Heart right ventricle (tissue), 16 donors: ENCODE measurements at regions not wholly inside any gene's neighbourhood (a gene's known extent, or its start where the extent isn't known, plus 50 kb on each side); places are given as distances from the start of the nearest gene placed in this dataset.

ENCODE experiments used
- ATAC-seq, 8 donors: fragments of 200-7000 bp; cut with Tn5 transposase; one replicate each; pipeline ENCODE4 v1.9.1; 2020; ENCODE audit warnings: mild to moderate bottlenecking in 8 of 8, moderate library complexity in 8 of 8, moderate number of reproducible peaks in 1 of 8
- DNase-seq, 2 donors: peaks; one replicate each; pipeline ENCODE4 v3.0.0-alpha.2; 2020
- H3K27ac ChIP-seq, 10 donors: fragments of 200-600 bp; sonication (generic) in 2 of 10; one replicate each; pipeline versions ENCODE4 v1.5.0 to v1.8.0; 2020 to 2022; ENCODE audit warnings: mild to moderate bottlenecking in 3 of 10
- H3K27me3 ChIP-seq, 7 donors: fragments of 200-600 bp; one replicate each; pipeline ENCODE4 v1.8.0; 2021 to 2022; ENCODE audit warnings: mild to moderate bottlenecking in 2 of 7
- H3K36me3 ChIP-seq, 9 donors: fragments of 200-600 bp; sonication (generic) in 1 of 9; one replicate each; pipeline versions ENCODE4 v1.5.0 to v1.8.0; 2020 to 2022; ENCODE audit warnings: mild to moderate bottlenecking in 2 of 9
- H3K4me1 ChIP-seq, 9 donors: fragments of 200-600 bp; sonication (generic) in 1 of 9; one replicate each; pipeline versions ENCODE4 v1.5.0 to v1.8.0; 2020 to 2022; ENCODE audit warnings: mild to moderate bottlenecking in 4 of 9
- H3K4me3 ChIP-seq, 10 donors: fragments of 200-600 bp; sonication (generic) in 2 of 10; one replicate each; pipeline versions ENCODE4 v1.5.0 to v1.8.0; 2020 to 2022; ENCODE audit warnings: mild to moderate bottlenecking in 7 of 10, moderate library complexity in 2 of 10
- H3K9me3 ChIP-seq, 11 donors: fragments of 200-600 bp in 10 of 11; sonication (generic) in 2 of 11; one replicate each; pipeline versions ENCODE4 v1.5.0 to v1.8.0; 2013 to 2022; ENCODE audit warnings: mild to moderate bottlenecking in 2 of 11, control low read depth in 1 of 11, moderate library complexity in 1 of 11
- WGBS, 2 donors: extraction: QIAGEN DNeasy Blood & Tissue Kit; methylation state at CpG; one replicate each; pipeline ENCODE4 v1.1.7; 2013; ENCODE audit warnings: inconsistent platforms in 1 of 2; 5-methylcytosine and 5-hydroxymethylcytosine counted together
- intact Hi-C, 10 donors: fragments of 100-400 bp; cut with DNase I; formaldehyde crosslinking; loops; one replicate each; pipeline versions ENCODE4 v1.11.1 to v1.14.2; 2022
- TF ChIP-seq, protein P1 (sequence below), 9 donors: fragments of 200-600 bp; sonication (generic) in 2 of 9; IDR thresholded peaks; one replicate each; pipeline versions ENCODE4 v1.5.0 to v1.8.0; 2021 to 2022; ENCODE audit warnings: antibody characterized with exemption in 9 of 9, mild to moderate bottlenecking in 5 of 9, moderate library complexity in 1 of 9
- donor health status: Arrhythmogenic right ventricular cardiomyopathy.
- donor health status: ischemic (EF 13 %, LVEDD 7.1; RV severe dilation, severe dysfunction).
- donor health status: healthy with polysubstance abuse.
- donor health status: DM: no; HTN: yes; CAD: no.
- donor health status: DM: no; HTN: no; CAD: no.
- donor health status: ischemic (EF 25% LVEDD 6.9; RV normal size, moderate dysfunction).
- donor health status: ischemic (EF 25% LVEDD 5.7; RV mildly dilated, moderate dysfunction).
- donor health status: healthy.
- donor health status: DM: yes; HTN: yes; CAD: no.
- donor health status: Ischemic cardiomyopathy.
- donor health status: ischemic (EF 35%, LVEDD 5.7; RV mildly dilated, moderate dysfunction).
- donor health status: nonischemic (EF 11% LVEDD 7.7; RV severe dilation, severe dysfunction).
- donor health status: DM: yes; HTN: yes; CAD: no.
- donor health status: PGD.
- donor health status: ischemic (EF 29% LVEDD 5.4; RV normal size, mild dysfunction).
- donor health status: nonischemic (EF 23%, LVEDD 6.1; RV moderate dilation, normal function).

DNA sequence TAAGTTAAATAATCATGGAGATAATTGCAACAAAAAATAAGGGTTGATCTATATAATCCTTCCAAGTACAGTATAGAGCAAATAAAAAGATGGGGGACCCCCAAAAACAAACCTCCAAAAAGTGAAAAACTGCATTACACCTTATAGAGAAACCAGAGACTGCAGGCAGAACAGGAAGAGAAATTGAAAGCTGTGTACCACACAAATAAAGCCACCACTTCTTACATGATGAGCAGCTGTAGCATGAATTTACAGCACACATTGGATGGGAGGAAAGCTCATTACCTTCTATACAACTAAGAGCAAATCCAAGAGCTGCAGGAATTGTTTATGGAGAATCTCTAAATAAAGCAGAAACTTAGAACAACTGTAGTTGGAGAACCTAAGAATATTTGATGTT lies 152.4 kb upstream of the PDE5A start:
- TF ChIP-seq, protein P1, sequence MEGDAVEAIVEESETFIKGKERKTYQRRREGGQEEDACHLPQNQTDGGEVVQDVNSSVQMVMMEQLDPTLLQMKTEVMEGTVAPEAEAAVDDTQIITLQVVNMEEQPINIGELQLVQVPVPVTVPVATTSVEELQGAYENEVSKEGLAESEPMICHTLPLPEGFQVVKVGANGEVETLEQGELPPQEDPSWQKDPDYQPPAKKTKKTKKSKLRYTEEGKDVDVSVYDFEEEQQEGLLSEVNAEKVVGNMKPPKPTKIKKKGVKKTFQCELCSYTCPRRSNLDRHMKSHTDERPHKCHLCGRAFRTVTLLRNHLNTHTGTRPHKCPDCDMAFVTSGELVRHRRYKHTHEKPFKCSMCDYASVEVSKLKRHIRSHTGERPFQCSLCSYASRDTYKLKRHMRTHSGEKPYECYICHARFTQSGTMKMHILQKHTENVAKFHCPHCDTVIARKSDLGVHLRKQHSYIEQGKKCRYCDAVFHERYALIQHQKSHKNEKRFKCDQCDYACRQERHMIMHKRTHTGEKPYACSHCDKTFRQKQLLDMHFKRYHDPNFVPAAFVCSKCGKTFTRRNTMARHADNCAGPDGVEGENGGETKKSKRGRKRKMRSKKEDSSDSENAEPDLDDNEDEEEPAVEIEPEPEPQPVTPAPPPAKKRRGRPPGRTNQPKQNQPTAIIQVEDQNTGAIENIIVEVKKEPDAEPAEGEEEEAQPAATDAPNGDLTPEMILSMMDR (IDR thresholded peaks at IDR 0.05) = no peak
- intact Hi-C loops = loop anchor here in 2 of 10 donors (10.0 kb wide), 2 partner anchors 146 to 264 kb away; no protein-coding TSS in a partner anchor
- DNase-seq (no peak), ATAC-seq (no peak)
- no peak overlapping the region for H3K27ac ChIP-seq
- H3K9me3 ChIP-seq = peaks cover 0 to 5% (median 0%) of the 10 kb centered on the region in 11 donors
- peaks cover 0 to 4% (median 0%) of the 10 kb centered on the region in 9 donors for H3K4me1 ChIP-seq
- no peaks in the 10 kb centered on the region for H3K27me3 ChIP-seq
- H3K36me3 ChIP-seq = no peaks in the 10 kb centered on the region
- H3K4me3 ChIP-seq = no peak overlapping the region

GRCh38 chr4:119774840-119775239 lies 146.2 kb upstream of the PDE5A start:
- no peaks in the 10 kb centered on the region for H3K4me1 ChIP-seq
- ATAC-seq (no peak), DNase-seq (no peak)
- H3K36me3 ChIP-seq = no peaks in the 10 kb centered on the region
- WGBS, 2 donors = 54 to 84% methylated on average over 2 of the region's 2 CpGs
- H3K27ac ChIP-seq = no peak overlapping the region
- no peaks in the 10 kb centered on the region for H3K27me3 ChIP-seq
- TF ChIP-seq, protein P1 (IDR thresholded peaks at IDR 0.05) = no peak
- H3K4me3 ChIP-seq = no peak overlapping the region
- H3K9me3 ChIP-seq = no peaks in the 10 kb centered on the region
- intact Hi-C loops = no loop called here

- 46 to 72% methylated on average over 1 of the region's 1 CpG for WGBS, 2 donors
- intact Hi-C loops = no loop called here
- no peak overlapping the region for H3K27ac ChIP-seq
- ATAC-seq (no peak), DNase-seq (no peak)
- H3K27me3 ChIP-seq = no peaks in the 10 kb centered on the region
- no peaks in the 10 kb centered on the region for H3K4me1 ChIP-seq
- H3K4me3 ChIP-seq = no peak overlapping the region
- TF ChIP-seq, protein P1 (IDR thresholded peaks at IDR 0.05) = no peak
- H3K9me3 ChIP-seq = peaks cover 0 to 14% (median 0%) of the 10 kb centered on the region in 11 donors
- no peaks in the 10 kb centered on the region for H3K36me3 ChIP-seq
Observed at GRCh38 chr4:119765951-119766350, 137.3 kb upstream of the PDE5A start.

- Histone ChIP-seq H3K27ac (no peak overlapping the region), H3K4me1 (no peaks in the 10 kb centered on the region), H3K36me3 (no peaks in the 10 kb centered on the region), H3K27me3 (no peaks in the 10 kb centered on the region), H3K4me3 (no peak overlapping the region), H3K9me3 (peaks cover 0 to 14% (median 0%) of the 10 kb centered on the region in 11 donors)
- ATAC-seq = no peak
- intact Hi-C loops = no loop called here
- TF ChIP-seq, protein P1 (IDR thresholded peaks at IDR 0.05) = no peak
- DNase-seq = no peak
- 72 to 84% methylated on average over 1 of the region's 1 CpG for WGBS, 2 donors
Observed at GRCh38 chr4:119765469-119765868, 136.9 kb upstream of the PDE5A start.
